Lung (tissue), 11 donors: ENCODE measurements at regions not wholly inside any gene's neighbourhood (a gene's known extent, or its start where the extent isn't known, plus 50 kb on each side); places are given as distances from the start of the nearest gene placed in this dataset.

Experiments
- ATAC-seq: fragments of 200-7000 bp; cut with Tn5 transposase; one replicate; pipeline ENCODE4 v1.9.1; 2020; ENCODE audit warnings: moderate number of reproducible peaks; ENCODE audit not compliant: insufficient read depth, low FRiP score
- DNase-seq, 3 donors: peaks; one replicate each; pipeline ENCODE4 v3.0.0-alpha.2; 2013 to 2017
- H3K27ac ChIP-seq, 2 donors: one replicate each; pipeline ENCODE4 v1.5.1; 2013; ENCODE audit warnings: mild to moderate bottlenecking in 2 of 2, moderate library complexity in 2 of 2, control low read depth in 1 of 2, inconsistent platforms in 1 of 2, low read depth in 1 of 2, low read length in 1 of 2
- H3K27me3 ChIP-seq, 3 donors: one replicate each; pipeline ENCODE4 v1.5.1; 2013; ENCODE audit warnings: low read length in 2 of 3; ENCODE audit not compliant: control insufficient read depth in 3 of 3, insufficient read depth in 3 of 3
- H3K36me3 ChIP-seq, 4 donors: one replicate each; pipeline ENCODE4 v1.5.1; 2013; ENCODE audit warnings: low read length in 4 of 4, mild to moderate bottlenecking in 1 of 4, moderate library complexity in 1 of 4; ENCODE audit not compliant: control insufficient read depth in 4 of 4, insufficient read depth in 4 of 4
- H3K4me1 ChIP-seq, 5 donors: one replicate each; pipeline ENCODE4 v1.5.1; 2013; ENCODE audit warnings: low read length in 5 of 5, mild to moderate bottlenecking in 2 of 5, moderate library complexity in 1 of 5; ENCODE audit not compliant: control insufficient read depth in 5 of 5, insufficient read depth in 5 of 5
- H3K4me3 ChIP-seq: one replicate; pipeline ENCODE4 v1.5.1; 2013; ENCODE audit warnings: mild to moderate bottlenecking, control low read depth, moderate library complexity
- H3K9ac ChIP-seq, 2 donors: one replicate each; pipeline ENCODE4 v1.5.1; 2013; ENCODE audit warnings: low read length in 2 of 2, control low read depth in 1 of 2; ENCODE audit not compliant: insufficient read depth in 1 of 2
- H3K9me3 ChIP-seq, 4 donors: one replicate each; pipeline ENCODE4 v1.5.1; 2013; ENCODE audit warnings: low read length in 3 of 4, mild to moderate bottlenecking in 1 of 4, moderate library complexity in 1 of 4; ENCODE audit not compliant: control insufficient read depth in 4 of 4, insufficient read depth in 3 of 4
- CTCF ChIP-seq: IDR thresholded peaks from 2 replicates; pipeline ENCODE4 v1.5.1; 2012; ENCODE audit warnings: mild to moderate bottlenecking; ENCODE audit errors: control extremely low read depth, extremely low read depth
- WGBS, 2 donors: extraction: QIAGEN DNeasy Blood & Tissue Kit; methylation state at CpG; one replicate each; pipeline ENCODE4 v1.1.7; 2013; 5-methylcytosine and 5-hydroxymethylcytosine counted together
- donor health status: control.
- donor health status: control.
- donor health status: Bipolar disorder and iron deficiency.
- donor health status: healthy.
- donor health status: DM: yes; HTN: yes; CAD: no.

- no peak overlapping the region for H3K27ac ChIP-seq
Measured at GRCh38 chr15:58313810-58314592, 117.8 kb upstream of the LIPC start.

GRCh38 chr15:58314593-58315216, 117.1 kb upstream of the LIPC start:
- no peak overlapping the region for H3K27ac ChIP-seq
- H3K4me3 ChIP-seq: no peak overlapping the region
- DNase-seq (no peak), ATAC-seq (no peak)
- H3K9ac ChIP-seq: no peak overlapping the region
- no peaks in the 10 kb centered on the region for H3K9me3 ChIP-seq
- no peaks in the 10 kb centered on the region for H3K36me3 ChIP-seq
- TF ChIP-seq CTCF: no peak
- 25 to 35% methylated on average over 4 of the region's 4 CpGs for WGBS, 2 donors
- peaks cover 0 to 6% (median 0%) of the 10 kb centered on the region in 5 donors for H3K4me1 ChIP-seq
- no peaks in the 10 kb centered on the region for H3K27me3 ChIP-seq

More at GRCh38 chr15:58313810-58314592, 117.8 kb upstream of the LIPC start:
- WGBS, 2 donors: 63 to 67% methylated on average over 6 of the region's 6 CpGs
- TF ChIP-seq CTCF: no peak
- no peaks in the 10 kb centered on the region for H3K36me3 ChIP-seq
- ATAC-seq (no peak), DNase-seq (no peak)
- no peaks in the 10 kb centered on the region for H3K9me3 ChIP-seq
- no peaks in the 10 kb centered on the region for H3K27me3 ChIP-seq
- H3K4me3 ChIP-seq: no peak overlapping the region
- H3K4me1 ChIP-seq: peaks cover 0 to 6% (median 0%) of the 10 kb centered on the region in 5 donors
- no peak overlapping the region for H3K9ac ChIP-seq

- H3K27ac ChIP-seq: no peak overlapping the region
- H3K4me3 ChIP-seq: no peak overlapping the region
- no peaks in the 10 kb centered on the region for H3K36me3 ChIP-seq
- H3K9me3 ChIP-seq: no peaks in the 10 kb centered on the region
- H3K4me1 ChIP-seq: no peaks in the 10 kb centered on the region
- no peak overlapping the region for H3K9ac ChIP-seq
- ATAC-seq (no peak), DNase-seq (no peak)
- WGBS, 2 donors: 92 to 96% methylated on average over 6 of the region's 6 CpGs
- no peak for TF ChIP-seq CTCF
- no peaks in the 10 kb centered on the region for H3K27me3 ChIP-seq
Measured at GRCh38 chr15:58318517-58318916, 113.3 kb upstream of the LIPC start.
